WTC11 (cell line): ENCODE measurements at regions not wholly inside any gene's neighbourhood (a gene's known extent, or its start where the extent isn't known, plus 50 kb on each side); places are given as distances from the start of the nearest gene placed in this dataset.

Source experiments
- AFF4 ChIP-seq: sonication (generic); formaldehyde crosslinking; IDR thresholded peaks from 2 replicates; pipeline ENCODE4 v1.8.1; 2023; ENCODE audit warnings: mild to moderate bottlenecking, missing genetic modification reagents, borderline replicate concordance
- JAZF1 ChIP-seq: fragments of 250-450 bp; sonication (Bioruptor Pico); IDR thresholded peaks from 2 replicates; pipeline ENCODE4 v1.9.0; 2021; ENCODE audit warnings: moderate library complexity, mild to moderate bottlenecking, inconsistent platforms
- ZNF121 ChIP-seq: sonication (generic); formaldehyde crosslinking; IDR thresholded peaks from 2 replicates; pipeline ENCODE4 v1.8.0; 2023; ENCODE audit warnings: missing genetic modification reagents

- TF ChIP-seq ZNF121, result no peak
- no peak for TF ChIP-seq AFF4 (CRISPR knock-in tag)
- no peak for TF ChIP-seq JAZF1 (CRISPR knock-in tag)
These were observed 245.5 kb downstream of the FNDC1 start for GRCh38 chr6:159414711-159415110.
